ENCODE measurements at regions not wholly inside any gene's neighbourhood (a gene's known extent, or its start where the extent isn't known, plus 50 kb on each side); places are given as distances from the start of the nearest gene placed in this dataset.

- TF ChIP-seq EZH2phosphoT487 (IDR thresholded peaks at IDR 0.05; ENCODE audit: low read length) = no peak
- TF ChIP-seq CTCF (IDR thresholded peaks at IDR 0.05; ENCODE audit: low read length) = no peak
These were observed 833.4 kb upstream of the GOT2 start for GRCh38 chr16:59567496-59567895.
